HEK293T (cell line): ENCODE measurements at regions not wholly inside any gene's neighbourhood (a gene's known extent, or its start where the extent isn't known, plus 50 kb on each side); places are given as distances from the start of the nearest gene placed in this dataset.

Experiments used
- CTBP1 ChIP-seq: fragments of 450-650 bp; IDR thresholded peaks from 2 replicates; pipeline ENCODE4 v1.6.1; 2016; ENCODE audit warnings: borderline replicate concordance
- FOXK2 ChIP-seq: fragments of 450-650 bp; IDR thresholded peaks from 2 replicates; pipeline ENCODE4 v1.6.1; 2016; ENCODE audit warnings: mild to moderate bottlenecking
- LEF1 ChIP-seq: fragments of 450-650 bp; IDR thresholded peaks from 2 replicates; pipeline ENCODE4 v1.6.1; 2017; ENCODE audit warnings: mild to moderate bottlenecking, borderline replicate concordance
- ZNF384 ChIP-seq: fragments of 450-650 bp; IDR thresholded peaks from 2 replicates; pipeline ENCODE4 v1.6.1; 2016

DNA sequence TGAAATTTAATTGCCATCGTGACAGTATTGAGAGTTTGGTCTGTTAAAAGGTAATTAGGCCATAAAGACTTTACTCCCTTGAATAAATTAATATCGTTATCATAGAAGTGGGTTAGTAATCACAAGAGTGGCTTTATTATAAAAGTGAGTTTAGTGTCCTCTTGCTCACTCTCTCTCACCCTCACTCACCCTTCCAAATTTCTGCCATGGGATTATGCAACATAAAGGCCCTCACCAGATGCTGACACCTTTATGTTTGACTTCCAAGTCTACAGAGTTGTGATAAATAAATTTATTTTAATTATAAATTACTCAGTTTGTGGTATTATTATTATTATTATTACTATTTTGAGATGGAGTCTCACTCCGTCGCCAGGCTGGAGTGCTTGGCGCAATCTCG is 1070.8 kb downstream of the PCDH18 start:
- TF ChIP-seq ZNF384, result no peak
- TF ChIP-seq LEF1, result no peak
- TF ChIP-seq FOXK2, result no peak
- TF ChIP-seq CTBP1, result no peak
